Astrocyte of the hippocampus (primary cell): ENCODE measurements at regions not wholly inside any gene's neighbourhood (a gene's known extent, or its start where the extent isn't known, plus 50 kb on each side); places are given as distances from the start of the nearest gene placed in this dataset.
A peak's percentile ranks its signal among the peaks of the same experiment; 100 is the strongest.
"Not testable (repeated sequence)": the region's sequence is repeated elsewhere in the genome, so short reads cannot be mapped to it uniquely, and the experiment has no call there.

Source experiments
- DNase-seq: peaks from one replicate; pipeline ENCODE4 v3.0.0; 2011; ENCODE audit warnings: low read depth, low spot score

DNA sequence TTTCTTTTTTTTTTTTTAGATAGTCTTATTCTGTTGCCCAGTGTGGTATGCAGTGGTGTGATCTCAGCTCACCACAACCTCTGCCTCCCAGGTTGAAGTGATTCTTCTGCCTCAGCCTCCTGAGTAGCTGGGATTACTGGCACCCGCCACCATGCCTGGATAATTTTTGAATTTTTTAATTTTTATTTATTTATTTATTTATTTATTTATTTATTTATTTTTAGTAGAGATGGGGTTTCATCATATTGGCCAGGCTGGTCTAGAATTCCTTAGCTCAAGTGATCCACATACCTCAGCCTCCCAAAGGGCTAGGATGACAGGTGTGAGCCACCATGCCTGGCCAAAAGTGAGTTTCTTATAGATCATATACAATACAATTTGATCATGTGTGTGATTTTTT, 395.9 kb upstream of the IRX2 start:
- not testable (repeated sequence) for DNase-seq

DNA sequence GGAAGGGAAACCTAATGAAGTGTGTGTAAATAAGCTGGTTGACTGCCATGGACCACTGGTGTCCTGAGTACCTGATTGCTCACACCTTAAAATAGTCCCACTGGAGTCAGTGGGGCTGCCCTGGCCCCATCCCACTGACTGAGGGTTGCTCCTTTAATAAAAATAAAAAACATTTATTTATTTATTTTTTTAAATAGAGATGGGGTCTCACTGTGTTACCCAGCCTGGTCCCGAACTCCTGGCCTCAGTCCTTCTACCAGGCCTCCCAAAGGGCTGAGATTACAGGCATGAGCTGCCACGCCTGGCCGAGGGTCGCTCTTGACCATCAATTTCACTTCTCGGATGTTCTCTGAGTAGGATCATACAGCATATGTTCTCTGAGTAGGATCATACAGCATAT, 394.2 kb upstream of the IRX2 start:
- DNase-seq, result no peak

DNA sequence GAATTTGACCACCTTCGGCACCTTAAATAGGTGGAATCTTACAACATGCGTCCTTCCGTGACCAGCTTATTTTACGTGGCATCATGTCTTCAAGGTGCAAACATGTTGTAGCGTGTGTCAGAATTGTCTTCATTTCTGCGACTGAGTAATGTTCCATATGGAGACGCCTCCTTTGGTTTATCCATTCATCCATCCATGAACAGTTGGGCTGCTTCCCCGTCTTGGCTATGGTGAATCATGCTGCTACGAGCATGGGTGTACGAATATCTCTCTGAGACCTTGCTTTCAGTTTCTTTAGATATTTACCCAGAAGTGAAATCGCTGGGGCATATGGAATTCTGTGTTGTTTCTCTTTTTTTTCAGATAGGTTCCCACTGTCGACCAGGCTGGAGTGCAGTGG, 391.9 kb upstream of the IRX2 start:
- DNase-seq, result no peak

DNA sequence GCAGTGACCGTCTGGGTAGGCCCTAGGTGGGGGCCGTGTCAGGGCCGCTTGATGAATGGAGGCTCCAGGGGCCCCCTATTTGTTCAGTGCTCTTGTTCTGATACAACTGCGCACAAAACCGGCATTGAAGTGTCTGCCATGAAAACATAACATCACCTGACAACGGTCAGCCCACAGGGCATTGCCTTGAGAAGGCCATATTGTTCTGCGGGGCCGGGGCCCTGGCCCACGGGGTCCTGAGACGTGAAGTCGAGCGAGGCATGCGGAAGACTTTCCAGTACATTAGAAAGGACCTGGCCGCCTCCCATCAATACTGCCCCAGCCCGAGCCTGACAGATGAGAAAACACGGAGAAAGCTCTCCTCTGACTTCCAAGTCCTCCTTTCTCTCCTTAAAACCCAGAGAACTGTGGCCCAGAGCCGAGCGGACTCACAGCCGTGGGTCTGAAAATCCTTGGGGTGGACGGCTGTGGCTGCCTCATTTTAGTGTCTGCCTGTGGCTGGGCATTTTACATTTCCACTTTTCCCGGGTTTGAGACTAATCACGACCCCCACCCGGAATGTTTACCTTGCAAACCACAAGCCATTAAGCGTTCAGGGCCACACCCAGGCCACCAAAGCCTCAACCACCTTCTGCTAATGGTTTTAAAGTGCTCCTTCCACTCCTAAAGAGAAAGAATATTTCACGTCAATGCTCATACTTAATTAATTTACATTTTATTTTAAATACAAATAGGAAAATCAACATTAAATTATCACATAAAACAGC, 391.0 kb upstream of the IRX2 start:
- no peak for DNase-seq

DNA sequence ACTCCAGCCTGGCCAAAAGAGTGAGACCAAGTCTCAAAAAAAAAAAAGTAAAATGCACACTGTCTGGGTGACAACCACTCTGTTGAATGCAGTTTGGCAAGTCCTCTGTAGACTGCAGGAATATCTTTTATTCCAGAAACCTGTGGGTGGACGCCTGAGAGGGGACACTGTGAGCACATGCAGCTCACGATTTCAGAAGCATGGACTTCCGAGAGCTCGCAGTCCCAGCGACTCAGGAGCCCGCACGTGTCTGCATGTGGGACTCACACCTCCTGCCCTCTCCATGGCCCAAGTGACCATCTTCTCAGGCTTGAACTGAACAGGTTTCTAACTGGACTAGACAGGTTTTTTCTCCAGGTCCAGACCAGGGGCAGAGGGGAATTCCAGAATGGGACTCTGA, 388.6 kb upstream of the IRX2 start:
- DNase-seq, result no peak

DNA sequence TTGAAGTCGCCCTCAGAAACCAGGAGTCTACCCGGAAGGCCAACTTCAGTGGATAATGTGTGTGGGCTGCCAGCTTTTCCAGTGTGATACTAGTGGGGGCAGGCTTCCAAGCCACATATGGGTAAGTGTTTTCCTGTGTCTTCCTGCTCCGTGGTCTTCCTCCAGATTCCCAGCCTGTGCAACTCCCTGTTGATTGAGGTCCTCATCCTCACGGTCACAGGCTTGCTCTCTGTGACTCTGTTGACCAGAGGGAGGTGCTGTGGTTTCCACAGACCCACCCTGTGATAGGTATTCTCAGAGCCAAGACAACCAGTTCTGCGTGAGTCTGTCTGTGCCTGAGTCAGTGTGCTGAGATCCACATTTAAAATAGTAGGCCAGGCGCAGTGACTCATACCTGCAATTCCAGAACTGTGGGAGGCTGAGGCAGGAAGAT, 388.0 kb upstream of the IRX2 start:
- DNase-seq, result peak; percentile 14

DNA sequence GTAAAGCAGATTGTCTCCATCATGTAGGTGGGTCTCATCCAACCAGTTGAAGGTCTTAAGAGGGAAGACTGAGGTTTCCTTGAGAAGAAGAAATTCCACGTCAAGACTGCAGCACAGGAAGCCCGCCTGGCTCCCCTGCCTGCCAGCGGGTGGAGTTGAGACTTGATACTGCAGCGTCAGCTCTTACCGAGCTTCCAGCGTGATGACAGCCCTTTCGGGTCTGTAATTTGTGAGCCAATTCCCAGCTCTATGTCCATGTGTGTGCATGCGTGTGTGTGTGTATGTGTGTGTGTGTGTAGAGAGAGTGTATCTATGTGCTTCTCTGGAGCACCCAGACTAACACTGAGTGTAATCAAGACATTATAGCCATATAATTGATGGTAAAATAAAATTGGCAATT, 379.7 kb upstream of the IRX2 start:
- DNase-seq, result no peak

DNA sequence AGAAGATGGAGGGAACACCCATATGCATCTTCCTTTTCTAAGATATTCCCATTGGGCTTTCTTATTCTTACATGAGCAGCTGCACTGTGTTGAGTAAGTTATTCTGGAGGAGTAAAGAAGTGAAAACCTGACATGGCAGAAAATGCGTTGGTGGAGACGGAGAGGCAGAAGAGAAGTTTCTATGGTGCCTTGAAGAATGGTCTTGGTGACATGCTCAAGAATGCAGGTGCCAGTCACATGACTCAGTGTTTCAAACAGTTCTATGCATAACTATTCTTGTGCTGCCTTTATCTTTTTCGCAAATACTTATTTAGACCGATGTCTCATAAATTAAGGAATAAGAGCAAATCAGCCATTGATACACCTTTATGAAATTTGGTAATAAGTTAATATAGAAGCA, 377.8 kb upstream of the IRX2 start:
- DNase-seq, result no peak

DNA sequence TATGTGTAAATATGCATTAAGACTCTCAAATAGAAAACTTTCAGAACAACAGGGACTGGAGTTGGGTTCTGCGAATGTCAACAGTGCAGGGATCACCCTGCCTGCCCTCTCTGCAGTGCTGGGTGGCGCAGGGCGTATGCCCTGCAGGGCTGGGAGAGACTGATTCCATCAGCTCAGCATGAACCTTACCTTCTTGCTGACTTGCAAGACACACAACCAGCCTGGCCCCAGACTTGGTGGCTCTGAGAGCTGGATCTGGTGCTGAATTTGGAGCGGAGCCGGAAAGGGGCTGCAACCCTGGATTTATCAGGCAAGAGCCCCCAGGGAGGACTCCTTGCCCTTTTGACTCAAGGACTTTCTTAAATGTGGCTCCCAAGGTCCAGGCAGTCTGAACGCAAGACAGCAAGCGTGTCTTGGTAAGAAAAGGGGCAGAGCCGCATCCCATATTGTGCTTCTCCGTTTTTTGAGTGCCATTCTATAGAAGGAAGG, 376.0 kb upstream of the IRX2 start:
- DNase-seq, result no peak

DNA sequence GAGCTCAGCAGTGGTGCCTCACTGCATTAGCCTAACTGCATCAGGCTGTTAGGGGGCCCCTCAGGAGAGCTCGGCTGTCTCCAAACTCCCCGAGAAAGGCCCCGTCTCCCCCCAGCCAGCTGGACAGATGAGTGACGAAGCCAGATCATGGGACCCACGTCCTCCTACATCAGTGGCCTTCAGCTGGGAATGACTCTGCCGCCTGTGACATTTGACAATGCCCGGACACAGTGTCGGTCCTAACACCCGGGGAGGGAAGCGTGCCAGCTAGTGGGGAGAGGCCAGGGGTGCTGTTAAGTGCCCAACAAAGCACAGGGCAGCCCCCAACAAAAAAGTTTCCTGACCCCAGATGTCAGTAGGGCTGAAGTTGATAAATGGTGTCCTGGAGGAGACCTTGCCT, 375.2 kb upstream of the IRX2 start:
- DNase-seq, result no peak

DNA sequence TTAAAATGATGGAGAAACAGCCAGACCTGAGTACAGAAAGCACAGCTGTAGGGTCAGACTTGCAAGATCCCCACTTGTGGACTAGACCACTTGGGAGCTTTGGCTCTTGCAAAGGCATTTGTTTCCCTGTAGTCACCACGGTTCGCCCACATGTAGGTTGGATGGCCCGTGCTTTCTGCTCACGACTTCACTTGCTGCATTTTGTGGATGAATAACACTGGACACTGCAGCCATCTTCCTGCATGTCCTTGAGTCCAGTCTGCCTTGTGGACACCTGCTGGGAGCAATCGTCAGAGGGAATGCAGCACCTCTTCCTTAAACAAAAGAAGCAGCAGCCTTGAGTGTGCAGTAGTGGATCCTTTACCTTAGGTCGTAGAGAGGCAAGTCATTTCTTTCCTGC, 372.9 kb upstream of the IRX2 start:
- DNase-seq, result no peak

DNA sequence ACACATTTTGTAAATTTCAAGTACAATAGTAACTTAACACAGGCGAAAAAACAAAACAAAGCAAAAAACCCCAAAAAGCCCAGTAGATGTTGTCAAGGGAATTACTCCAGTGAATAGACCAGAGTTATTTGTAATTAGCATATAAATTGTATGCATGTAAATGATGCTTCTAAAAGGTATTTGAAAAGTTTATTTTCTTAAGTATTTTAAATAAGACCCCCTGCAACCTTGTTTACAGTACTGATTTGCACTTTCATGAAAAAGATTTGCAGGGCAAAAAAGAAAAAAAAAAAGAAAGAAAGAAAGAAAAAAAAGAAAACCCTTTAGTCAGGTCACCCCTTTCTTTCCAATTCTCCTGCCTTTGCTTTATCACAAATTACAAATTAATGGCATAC, 372.3 kb upstream of the IRX2 start:
- DNase-seq, result no peak

DNA sequence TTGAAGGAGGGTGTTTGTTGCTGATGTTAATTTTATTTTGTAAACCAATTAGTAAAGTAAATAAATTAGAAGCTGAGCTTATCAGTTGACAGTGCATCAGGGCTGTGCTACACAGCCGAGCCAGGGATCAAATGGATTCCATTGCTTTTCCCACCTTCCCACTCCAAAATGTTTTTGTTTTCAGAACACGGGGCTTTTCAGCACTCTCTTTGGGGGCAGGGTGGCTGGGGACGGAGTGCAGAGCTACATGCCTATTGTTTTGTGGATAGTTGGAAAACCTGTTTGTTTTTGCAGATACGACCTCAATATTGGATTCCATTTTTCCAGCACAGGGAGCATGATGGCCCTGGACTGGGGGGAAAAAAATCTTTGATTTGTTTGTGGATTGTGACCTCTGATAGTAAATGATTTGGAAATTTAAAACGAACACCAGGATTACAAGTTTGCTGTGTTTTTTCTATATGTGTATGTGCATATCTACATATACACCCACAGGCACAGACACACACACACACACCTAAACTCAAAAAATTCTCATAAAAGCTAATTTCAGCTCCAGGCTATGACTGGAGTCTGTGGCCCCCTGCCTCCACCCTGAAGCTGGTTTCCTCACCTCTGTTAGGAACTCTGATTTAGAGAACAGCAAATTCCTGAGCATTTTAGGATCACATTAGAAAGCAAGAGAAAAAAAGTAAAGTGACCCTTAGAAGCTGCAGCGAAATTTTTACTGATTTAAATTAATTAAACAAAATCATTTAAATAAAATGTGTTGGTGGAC, 371.7 kb upstream of the IRX2 start:
- no peak for DNase-seq

DNA sequence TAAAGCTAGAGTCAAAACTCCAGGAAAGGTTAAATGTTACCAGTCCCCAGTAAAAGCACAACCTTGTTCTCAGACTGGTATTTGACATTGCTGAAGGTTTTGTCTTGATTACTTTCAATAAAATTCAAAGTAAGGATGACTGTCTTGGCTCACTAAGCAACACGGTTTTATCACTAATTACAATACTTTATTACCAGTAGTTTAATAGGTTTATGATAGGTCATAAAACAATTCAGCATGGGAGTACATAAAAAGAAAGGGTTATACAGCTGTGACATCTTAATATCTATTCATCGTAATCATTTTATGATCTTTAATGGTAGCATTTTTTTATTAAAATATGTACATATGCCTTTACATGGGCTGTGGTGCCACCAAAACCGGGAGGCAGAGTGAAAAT, 370.7 kb upstream of the IRX2 start:
- DNase-seq, result no peak

DNA sequence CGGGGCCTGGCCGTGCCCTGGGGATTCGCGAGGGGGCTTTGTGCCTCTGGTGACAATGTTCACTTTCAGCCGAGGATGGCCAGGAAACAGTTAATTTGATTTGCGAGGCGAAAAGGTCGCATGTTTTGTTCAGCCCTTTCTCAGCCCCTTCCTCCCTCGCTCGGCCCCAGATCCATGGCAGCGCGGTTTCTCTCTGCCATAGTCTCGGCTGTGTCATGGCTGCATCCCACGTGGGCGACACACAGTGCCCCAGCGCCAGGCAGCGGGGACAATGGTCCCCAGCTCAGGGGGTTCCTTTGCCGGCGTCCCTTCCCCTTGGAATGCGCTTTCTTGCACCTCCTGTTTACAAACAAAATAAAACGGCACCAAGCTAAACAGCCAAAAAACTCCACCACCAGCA, 370.3 kb upstream of the IRX2 start:
- DNase-seq, result no peak

DNA sequence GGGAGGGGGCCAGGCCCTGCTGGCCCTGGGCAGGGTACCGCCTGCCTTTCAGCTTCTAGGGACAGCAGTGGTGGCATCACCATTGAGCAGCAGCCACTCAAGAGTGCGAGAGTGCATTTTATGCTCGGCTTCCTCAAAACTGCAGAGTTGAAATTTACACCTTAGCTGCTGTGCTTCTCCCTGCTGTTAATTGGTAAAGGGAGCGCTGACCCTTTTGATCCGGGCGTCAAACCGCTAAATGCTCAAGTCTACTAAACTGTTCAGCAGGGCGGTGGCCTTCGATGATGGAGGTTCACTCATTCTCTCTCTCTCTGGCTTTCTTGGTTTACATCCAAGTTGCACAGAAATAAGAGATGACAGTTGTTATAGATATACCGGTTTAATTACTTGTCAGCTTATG, 368.6 kb upstream of the IRX2 start:
- DNase-seq, result no peak

DNA sequence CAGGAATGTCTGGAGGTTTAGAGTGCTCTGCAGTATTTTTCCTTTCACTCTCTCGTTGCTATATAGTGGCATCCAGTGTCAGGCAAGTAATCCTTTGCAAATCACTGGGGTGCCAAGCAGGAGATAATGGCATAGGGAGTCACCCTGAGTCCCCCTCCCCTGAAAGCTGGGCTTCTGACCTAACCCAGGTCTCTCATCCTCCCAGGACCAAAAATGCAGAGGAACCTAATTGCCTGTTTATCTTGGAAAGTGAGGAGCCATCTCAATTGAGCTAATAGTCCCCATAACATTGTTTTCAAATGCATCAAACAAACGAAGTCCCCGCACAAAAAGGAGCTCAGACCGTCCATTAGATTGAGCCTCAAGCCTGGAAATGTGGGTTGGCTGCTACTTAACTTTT, 368.0 kb upstream of the IRX2 start:
- DNase-seq, result no peak

DNA sequence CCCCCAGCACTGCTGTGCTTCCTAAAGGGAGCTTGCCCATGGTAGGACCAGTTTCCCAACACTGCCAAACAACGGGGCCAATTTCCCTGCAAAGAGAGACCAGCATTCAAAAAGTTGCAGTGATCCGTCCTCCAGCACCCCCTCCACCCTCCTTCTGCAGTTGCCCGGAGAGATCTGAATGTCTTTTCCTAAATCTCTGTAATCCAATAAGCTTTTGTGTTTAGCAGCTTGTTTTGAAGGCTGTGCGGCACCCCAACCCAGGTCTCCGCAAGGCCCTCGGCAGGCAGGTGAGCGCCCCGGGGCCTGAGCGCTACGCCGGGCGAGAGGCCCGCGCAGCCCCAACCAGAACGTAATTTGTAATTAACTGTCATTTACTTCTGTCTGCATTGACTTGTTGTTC, 366.9 kb upstream of the IRX2 start:
- DNase-seq, result no peak

DNA sequence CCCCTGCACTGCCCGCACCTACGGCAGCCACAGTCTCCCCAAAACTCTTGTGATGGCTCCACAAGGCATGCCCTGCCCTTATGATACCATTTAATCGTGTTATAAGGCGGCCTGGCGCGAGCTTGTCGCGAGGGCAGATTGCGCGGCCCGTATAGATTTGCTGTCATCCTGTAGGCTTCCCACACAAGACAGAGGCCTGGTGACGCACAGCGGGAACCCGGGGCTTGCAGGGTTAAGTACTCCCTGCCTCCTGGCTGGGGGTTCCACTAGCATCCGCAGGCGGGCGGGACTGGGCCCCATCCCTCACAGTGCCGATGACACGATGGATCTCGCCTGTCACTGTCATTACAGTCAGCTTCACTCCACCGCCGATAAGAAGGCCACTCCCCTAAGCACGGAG, 364.9 kb upstream of the IRX2 start:
- DNase-seq, result no peak

DNA sequence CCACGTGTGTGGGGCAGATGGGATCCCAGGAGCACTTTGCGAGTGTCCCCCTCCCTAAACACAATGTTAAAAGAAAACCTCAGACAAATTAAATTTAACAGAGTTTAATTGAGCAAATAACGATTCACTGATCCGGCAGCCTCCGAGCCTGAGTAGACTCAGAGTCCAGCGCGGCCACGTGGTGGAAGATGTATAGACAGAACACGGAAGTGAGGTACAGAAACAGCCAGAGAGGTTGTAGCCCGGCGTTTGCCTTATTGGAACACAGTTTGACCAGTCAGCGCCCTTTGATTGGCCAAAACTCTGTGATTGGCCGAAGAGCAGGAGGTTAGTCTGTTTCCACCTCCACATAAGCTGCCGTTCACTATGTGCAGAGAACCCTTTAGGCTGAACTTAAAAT, 363.0 kb upstream of the IRX2 start:
- DNase-seq, result no peak

DNA sequence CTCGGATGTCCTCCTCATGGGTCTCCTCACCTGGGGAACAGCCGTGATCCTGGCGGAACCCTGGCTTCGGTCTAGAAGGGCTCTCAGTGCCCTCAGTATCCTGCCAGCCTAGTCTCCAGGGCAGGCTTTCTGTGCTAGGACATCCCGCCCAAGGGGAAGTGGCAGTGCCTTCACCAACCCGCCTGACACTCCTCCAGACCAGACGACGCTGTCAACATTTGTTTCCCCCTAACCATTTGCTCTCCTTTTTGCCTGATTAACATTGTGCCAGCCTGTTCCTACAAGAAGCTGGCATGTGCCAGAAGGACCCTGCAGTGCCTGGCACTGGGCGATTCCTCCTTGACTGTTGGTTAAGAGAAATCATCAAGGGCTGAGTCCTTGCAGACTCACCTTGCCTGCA, 358.9 kb upstream of the IRX2 start:
- no peak for DNase-seq

DNA sequence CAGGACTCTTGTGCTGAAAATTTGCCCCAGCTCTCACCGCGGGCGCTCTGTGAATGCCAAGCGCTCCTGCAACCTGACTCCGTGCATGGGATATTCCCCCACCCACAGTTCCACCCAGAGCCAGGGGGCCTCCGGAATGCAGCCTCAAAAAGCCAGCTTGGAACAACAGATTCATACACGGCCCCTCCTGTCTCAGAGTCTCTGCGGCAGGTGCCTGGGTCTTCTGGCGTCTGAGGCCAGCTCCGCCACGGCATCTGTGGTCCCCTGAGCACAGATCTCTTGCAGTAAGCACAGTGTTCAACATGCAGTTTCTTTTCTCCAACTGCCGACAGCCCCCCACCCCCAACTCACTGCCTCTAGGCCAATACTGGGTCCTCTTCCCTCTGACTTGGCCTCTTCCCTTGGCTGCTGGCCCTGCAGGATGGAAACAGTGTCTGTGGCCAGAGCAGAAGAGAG, 355.7 kb upstream of the IRX2 start:
- peak; percentile 8 for DNase-seq

DNA sequence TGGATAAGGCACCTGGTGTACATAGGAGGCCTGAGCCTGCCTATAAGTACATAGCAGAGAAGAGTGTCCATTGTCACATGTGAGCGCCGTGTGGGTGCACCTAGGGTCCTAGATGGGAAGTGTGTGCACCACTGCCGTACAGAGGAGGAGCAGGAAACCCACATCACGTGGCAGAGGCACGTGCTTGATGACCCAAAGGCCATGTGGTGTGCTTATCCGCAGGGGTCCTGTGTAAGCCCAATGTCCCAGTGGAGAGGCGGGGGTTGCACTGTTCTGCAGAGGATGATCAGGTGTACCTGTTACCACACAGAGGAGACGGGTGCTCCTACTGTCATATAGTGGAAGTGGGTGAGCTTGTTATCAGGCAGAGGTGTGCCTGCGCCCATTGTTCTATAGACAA, 354.1 kb upstream of the IRX2 start:
- no peak for DNase-seq
